K562 (cell line): ENCODE measurements at regions not wholly inside any gene's neighbourhood (a gene's known extent, or its start where the extent isn't known, plus 50 kb on each side); places are given as distances from the start of the nearest gene placed in this dataset.

Source experiments
- ATAC-seq: fragments of 200-7000 bp; cut with Tn5 transposase; 3 replicates; pipeline ENCODE4 v1.9.1; 2020; ENCODE audit warnings: moderate library complexity
- BruUV-seq: library from RNA; stranded (reverse); fragments of 400-500 nt; replicated peaks from 2 replicates; lab custom pipeline; 2021; lab: Mats Ljungman, UMichigan
- CTCF ChIA-PET: fragments of 300-600 bp; formaldehyde crosslinking; extraction: SDS; loops from one replicate; lab custom pipeline; 2021; ENCODE audit warnings: low intra/inter-chr PET ratio; lab: Yijun Ruan, JAX
- POLR2A ChIA-PET: fragments of 300-600, 350-650 bp; sonication (Branson Sonifier 250); formaldehyde crosslinking; extraction: SDS; loops from one replicate; lab custom pipeline; 2021; ENCODE audit warnings: antibody characterized with exemption, inconsistent platforms; lab: Yijun Ruan, JAX
- DNase-seq, 4 experiments: peaks; one replicate each; pipeline versions ENCODE4 v3.0.0 to v3.0.0-alpha.2; 2011 to 2018; ENCODE audit warnings: low spot score in 3 of 4, mixed read lengths in 3 of 4; ENCODE audit errors: extremely low read depth in 1 of 4
- FAIRE-seq: peaks from 2 replicates; lab custom pipeline; 2011; peaks lifted over from hg19 to GRCh38; lab: Jason Lieb, UNC
- H2AFZ ChIP-seq: 2 replicates; pipeline ENCODE4 v1.6.0; 2011; ENCODE audit warnings: low read depth, low read length, control low read depth, inconsistent platforms
- H3K27ac ChIP-seq: fragments of 200-600 bp; 3 replicates; pipeline ENCODE4 v1.8.0; 2011; ENCODE audit warnings: low read depth, mild to moderate bottlenecking, control low read depth, inconsistent platforms, low read length, moderate library complexity, mixed read lengths; ENCODE audit errors: extremely low read depth
- H3K27me3 ChIP-seq, 2 experiments: fragments of 300-600 bp in 1 of 2; 2 replicates in 1 of 2; 3 replicates in 1 of 2; pipeline versions ENCODE4 v1.6.0 to v1.8.0; 2011; ENCODE audit warnings: inconsistent platforms in 2 of 2, low read length in 2 of 2, mild to moderate bottlenecking in 1 of 2, mixed read lengths in 1 of 2, moderate library complexity in 1 of 2; ENCODE audit not compliant: control insufficient read depth in 2 of 2, insufficient read depth in 2 of 2
- H3K36me3 ChIP-seq: fragments of 300-600 bp; 3 replicates; pipeline ENCODE4 v1.8.0; 2011; ENCODE audit warnings: mild to moderate bottlenecking, low read length, inconsistent platforms; ENCODE audit not compliant: control insufficient read depth, insufficient read depth
- H3K4me1 ChIP-seq, 2 experiments: fragments of 200-600 bp in 1 of 2; replicated peaks in 1 of 2; 2 replicates in 1 of 2; 3 replicates in 1 of 2; pipeline versions ENCODE4 v1.5.1 to v1.8.0; 2011; ENCODE audit warnings: inconsistent platforms in 2 of 2, low read length in 2 of 2, mild to moderate bottlenecking in 1 of 2, mixed read lengths in 1 of 2, moderate library complexity in 1 of 2; ENCODE audit not compliant: control insufficient read depth in 2 of 2, insufficient read depth in 2 of 2
- H3K4me2 ChIP-seq: 2 replicates; pipeline ENCODE4 v1.6.1; 2011; ENCODE audit warnings: low read length, control low read depth, inconsistent platforms, mixed read lengths; ENCODE audit not compliant: insufficient read depth
- H3K4me3 ChIP-seq: fragments of 200-600 bp; sonication (generic), shearing (Covaris generic); 2 replicates; pipeline ENCODE4 v1.5.1; 2016; ENCODE audit warnings: control low read depth, inconsistent platforms
- H3K79me2 ChIP-seq: fragments of 200-600 bp; 3 replicates; pipeline ENCODE4 v1.8.0; 2011; ENCODE audit warnings: low read length, inconsistent platforms; ENCODE audit not compliant: control insufficient read depth, insufficient read depth
- H3K9ac ChIP-seq, 2 experiments: 2 replicates each; pipeline versions ENCODE4 v1.6.0 to v1.6.1; 2011; ENCODE audit warnings: low read depth in 2 of 2, low read length in 2 of 2, control low read depth in 1 of 2, inconsistent platforms in 1 of 2, mild to moderate bottlenecking in 1 of 2, mixed read lengths in 1 of 2; ENCODE audit not compliant: insufficient read depth in 1 of 2
- H3K9me1 ChIP-seq: one replicate; pipeline ENCODE4 v1.6.0; 2011; ENCODE audit warnings: inconsistent platforms, mild to moderate bottlenecking, low read length, moderate library complexity; ENCODE audit not compliant: control insufficient read depth, insufficient read depth
- H3K9me3 ChIP-seq: replicated peaks from 2 replicates; pipeline ENCODE4 v1.5.1; 2011; ENCODE audit warnings: low read depth, low read length, inconsistent platforms; ENCODE audit not compliant: control insufficient read depth, insufficient read depth
- H4K20me1 ChIP-seq: replicated peaks from 2 replicates; pipeline ENCODE4 v1.6.1; 2011; ENCODE audit warnings: low read length, inconsistent platforms, mixed read lengths; ENCODE audit not compliant: control insufficient read depth, insufficient read depth
- BCOR ChIP-seq: fragments of 450-650 bp; IDR thresholded peaks from 2 replicates; pipeline ENCODE4 v1.6.1; 2016
- CEBPZ ChIP-seq: fragments of 150-350 bp; IDR thresholded peaks from 2 replicates; pipeline ENCODE4 v1.6.1; 2014; ENCODE audit warnings: low read depth, mild to moderate bottlenecking, low read length, borderline replicate concordance
- REST ChIP-seq, 2 experiments: fragments of 450-650 bp; formaldehyde crosslinking in 1 of 2; IDR thresholded peaks; 2 replicates each; pipeline versions ENCODE4 v1.4.0 to v1.6.1; 2014 to 2020; ENCODE audit warnings: mild to moderate bottlenecking in 2 of 2, borderline replicate concordance in 1 of 2, low read depth in 1 of 2
- WGBS: fragments of 100-300 bp; shearing (Covaris generic); methylation state at CpG from one replicate; pipeline ENCODE4 v1.1.6; 2016; ENCODE audit warnings: low coverage, mixed read lengths; ENCODE audit not compliant: insufficient coverage; ENCODE audit errors: missing lambda C conversion rate; 5-methylcytosine and 5-hydroxymethylcytosine counted together
- in situ Hi-C: fragments of 300-500 bp; cut with MboI; formaldehyde crosslinking; loops from 4 replicates; pipeline ENCODE4 v1.15.0; 2018; ENCODE audit warnings: inconsistent platforms, mixed read lengths
- intact Hi-C: fragments of 100-400 bp; cut with micrococcal nuclease; formaldehyde crosslinking; loops from 2 replicates; pipeline ENCODE4 v1.14.2; 2022

GRCh38 chr21:16421965-16422364 lies 692.2 kb downstream of the USP25 start:
- no peaks in the 10 kb centered on the region for H3K4me1 ChIP-seq
- H3K9me1 ChIP-seq: no peaks in the 10 kb centered on the region
- no peak overlapping the region for H3K27ac ChIP-seq
- BruUV-seq: no TSS peak
- CTCF ChIA-PET: no interaction called here
- H3K27me3 ChIP-seq: no peaks in the 10 kb centered on the region
- no peak for FAIRE-seq
- H3K9me3 ChIP-seq: no peaks in the 10 kb centered on the region
- no peak for ATAC-seq
- no peak overlapping the region for H2AFZ ChIP-seq
- no peak overlapping the region for H3K9ac ChIP-seq
- intact Hi-C loops (no loop called here), in situ Hi-C loops (no loop called here)
- WGBS: 0% methylated on average over 3 of the region's 3 CpGs
- no peak overlapping the region for H3K4me2 ChIP-seq
- H3K79me2 ChIP-seq: no peaks in the 10 kb centered on the region
- no peak overlapping the region for H3K4me3 ChIP-seq
- TF ChIP-seq CEBPZ: no peak
- TF ChIP-seq REST (IDR thresholded peaks at IDR 0.05; ENCODE audit: borderline replicate concordance): no peak
- no peak for TF ChIP-seq REST (CRISPR knock-in tag; IDR thresholded peaks at IDR 0.05; ENCODE audit: low read depth)
- TF ChIP-seq BCOR: no peak
- H4K20me1 ChIP-seq: no peaks in the 10 kb centered on the region
- H3K36me3 ChIP-seq: no peaks in the 10 kb centered on the region
- DNase-seq: no peak
- POLR2A ChIA-PET: no interaction called here
